Dermis microvascular lymphatic vessel endothelial cell (primary cell): ENCODE measurements at regions not wholly inside any gene's neighbourhood (a gene's known extent, or its start where the extent isn't known, plus 50 kb on each side); places are given as distances from the start of the nearest gene placed in this dataset.
"Not testable (repeated sequence)": the region's sequence is repeated elsewhere in the genome, so short reads cannot be mapped to it uniquely, and the experiment has no call there.

Experiments used
- DNase-seq, 2 donors: peaks; one replicate each; pipeline versions ENCODE4 v3.0.0 to v3.0.0-alpha.2; 2010; ENCODE audit warnings: low read depth in 2 of 2

DNA sequence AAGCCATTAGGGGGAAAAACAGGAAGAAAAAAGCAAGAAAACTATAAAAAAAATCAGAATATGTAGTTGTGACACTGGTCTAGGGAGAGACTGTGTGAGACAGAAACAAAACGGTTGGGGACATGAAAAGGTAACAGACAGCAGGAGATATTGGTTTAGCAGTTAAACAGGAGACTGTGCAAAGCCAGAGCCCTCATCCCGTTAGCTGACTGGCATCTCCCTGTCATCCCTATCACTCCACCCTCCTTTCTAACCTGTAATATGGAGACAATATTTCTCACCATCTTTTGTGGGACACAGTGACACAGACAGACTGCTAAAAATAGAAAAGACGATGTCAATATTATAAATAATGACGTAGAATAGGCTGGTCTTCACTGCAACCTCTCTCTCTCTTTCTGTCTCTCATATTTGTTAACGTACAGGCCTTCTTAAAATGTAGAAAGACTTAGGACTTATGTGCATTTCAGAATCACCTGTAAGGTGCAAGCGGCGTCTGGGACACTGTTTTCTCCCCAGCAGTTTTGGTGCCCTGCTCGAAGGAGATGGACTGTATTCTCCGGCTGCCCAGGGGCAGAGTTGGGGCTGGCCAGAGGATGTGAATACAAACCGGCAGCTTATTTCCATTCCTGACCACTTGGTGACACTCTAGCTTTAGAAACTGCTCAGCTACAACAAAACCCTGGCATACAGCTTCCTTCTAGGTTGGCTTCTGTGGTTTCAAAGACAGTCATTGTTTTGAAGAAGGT lies 190.6 kb downstream of the MAT2B start:
- peak; percentile 71 to 85 for DNase-seq

DNA sequence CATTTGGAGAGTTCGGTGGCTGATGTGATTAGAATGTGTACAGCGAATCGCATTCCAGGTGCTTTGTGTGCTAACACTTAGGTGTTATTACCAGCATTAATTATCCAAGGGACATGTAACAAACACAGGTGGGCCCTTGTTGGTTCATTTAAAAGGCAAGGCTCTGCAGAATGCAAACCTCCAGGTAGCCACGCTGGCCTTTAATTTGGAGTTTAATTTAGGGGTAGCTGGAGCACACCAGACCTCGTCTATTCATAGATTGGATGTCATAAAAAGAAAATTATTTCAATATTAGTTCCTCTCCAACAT lies 191.1 kb downstream of the MAT2B start:
- no peak for DNase-seq

DNA sequence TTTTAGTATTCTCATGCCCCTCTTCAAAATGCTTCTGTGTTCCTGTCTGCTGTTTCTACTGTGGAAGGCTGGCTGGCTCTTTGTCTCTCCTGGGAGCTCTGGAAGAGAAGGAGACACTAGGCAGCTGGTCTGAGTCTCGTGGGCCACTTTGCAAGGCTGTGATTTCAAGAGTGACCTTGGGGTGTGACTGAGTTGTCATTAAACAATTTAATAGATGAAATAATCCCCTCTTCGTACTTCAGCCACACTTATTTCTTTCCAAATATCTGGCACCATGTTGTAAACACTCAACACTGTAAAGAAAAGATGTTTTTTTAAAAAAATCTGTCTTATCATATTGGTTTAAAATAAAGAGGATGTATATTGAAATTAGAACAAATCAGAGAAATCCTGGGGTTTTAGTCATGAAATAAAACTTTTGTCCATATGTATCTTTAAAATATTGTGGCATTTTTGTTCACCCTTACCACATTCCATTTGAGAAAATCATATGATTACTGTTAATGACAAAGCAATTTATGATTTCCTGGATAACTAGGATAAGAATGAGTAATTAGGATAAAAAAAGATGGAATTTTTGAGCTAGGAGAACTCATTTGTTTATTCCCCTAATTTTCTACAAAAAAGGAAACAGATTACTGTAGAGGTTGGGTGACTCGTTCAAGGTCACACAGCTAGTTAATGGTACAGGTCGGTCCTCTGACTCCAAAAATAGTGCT lies 200.8 kb downstream of the MAT2B start:
- peak; percentile 16 to 53 for DNase-seq

DNA sequence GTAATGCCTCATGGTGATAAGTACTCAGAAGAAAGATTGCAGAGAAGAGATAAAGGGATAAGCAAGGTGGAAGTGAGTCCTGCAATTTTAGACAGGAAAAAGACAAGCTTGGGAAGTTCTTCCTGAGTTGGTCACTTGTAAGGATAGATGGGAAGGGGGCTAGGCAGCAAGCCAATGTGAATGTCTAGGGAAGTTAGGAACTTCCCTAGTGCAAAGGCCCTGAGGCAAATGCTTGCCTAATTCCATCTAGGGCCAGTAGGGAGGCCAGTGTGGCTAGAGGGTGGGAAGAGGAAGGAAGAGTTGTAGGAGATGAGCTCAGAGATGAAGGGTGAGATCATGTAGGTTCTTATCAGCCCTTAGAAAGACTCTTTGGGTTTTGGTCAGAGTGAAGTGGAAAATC lies 206.6 kb downstream of the MAT2B start:
- no peak for DNase-seq

DNA sequence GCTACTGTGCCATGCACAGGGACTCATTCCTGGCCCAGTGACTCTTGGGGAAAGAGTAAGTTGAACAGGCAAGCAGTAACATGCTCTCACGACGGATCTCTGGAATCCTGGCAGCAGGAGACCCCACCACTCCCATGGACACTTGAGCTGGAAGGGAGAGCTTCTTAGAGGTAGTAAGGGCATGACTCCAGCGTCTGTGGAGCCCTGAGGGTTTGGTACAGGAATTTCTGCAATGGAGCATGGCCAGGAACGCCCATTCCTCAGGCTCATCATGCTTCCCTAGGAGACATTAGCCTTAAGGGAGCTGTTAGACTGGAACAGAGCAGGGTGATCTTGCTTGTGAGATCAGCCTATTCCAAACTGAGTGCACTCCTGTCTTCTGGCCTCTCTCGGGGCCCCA lies 212.9 kb downstream of the MAT2B start:
- no peak for DNase-seq

DNA sequence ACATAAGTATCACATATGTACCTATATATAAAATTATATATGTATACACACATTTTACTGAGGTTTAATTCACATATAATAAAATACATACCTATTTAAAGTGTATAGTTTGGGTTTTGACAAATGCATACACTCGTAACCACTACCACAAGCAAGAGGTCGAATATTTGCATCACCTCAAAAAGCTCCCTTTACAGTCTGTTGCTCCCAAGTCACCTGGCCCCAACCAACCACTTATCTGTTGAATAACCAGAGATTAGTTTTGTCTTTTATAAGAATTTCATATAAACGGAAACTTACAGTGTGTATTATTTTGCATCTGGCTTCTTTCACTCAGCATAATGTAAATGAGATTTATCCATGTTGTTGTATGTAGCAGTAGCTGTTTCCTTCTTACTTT lies 218.9 kb downstream of the MAT2B start:
- DNase-seq: no peak

DNA sequence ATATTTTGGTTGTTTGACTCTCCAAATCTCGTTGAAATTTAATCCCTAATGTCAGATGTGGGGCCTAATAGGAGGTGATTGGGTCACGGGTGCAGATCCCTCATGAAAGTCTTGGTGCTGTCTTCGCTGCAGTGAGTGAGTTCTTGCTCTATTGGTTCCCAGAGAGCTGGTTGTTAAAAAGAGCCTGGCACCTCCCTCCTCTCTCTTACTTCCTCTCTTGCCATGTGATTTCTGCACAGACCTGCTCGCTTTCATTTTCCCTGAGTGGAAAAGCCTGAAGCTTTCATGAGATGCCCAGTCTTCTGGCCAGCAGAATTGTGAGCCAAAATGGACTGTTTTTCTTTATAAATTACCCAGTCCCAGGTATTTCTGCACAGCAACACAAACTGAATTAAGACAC lies 221.6 kb downstream of the MAT2B start:
- DNase-seq: no peak

DNA sequence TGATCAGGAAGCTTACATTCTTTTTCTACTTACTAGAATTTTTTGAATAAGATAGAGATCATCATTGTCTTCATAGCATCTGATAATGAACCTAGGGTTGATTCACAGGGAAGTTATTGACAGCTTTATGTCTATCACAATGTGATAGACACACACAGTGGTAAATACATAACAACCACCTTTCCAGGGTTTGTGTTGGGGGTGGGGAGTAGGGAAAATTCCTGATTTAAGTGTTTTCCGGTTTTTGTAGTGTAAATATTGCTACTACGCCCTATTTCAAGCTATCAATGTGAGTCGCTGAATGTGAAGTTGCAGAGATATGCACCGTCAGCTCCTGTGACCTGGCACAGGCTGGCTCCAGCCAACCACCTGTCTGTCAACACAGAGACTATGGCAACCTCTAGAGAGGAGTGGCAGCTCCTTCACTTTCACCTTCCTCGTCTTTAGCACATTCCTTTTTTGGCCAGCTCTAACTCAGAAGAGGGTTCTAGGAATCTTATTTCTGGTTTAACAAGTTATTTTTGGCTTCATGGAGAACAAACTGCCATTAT lies 224.9 kb downstream of the MAT2B start:
- DNase-seq: peak; percentile 43 to 58

DNA sequence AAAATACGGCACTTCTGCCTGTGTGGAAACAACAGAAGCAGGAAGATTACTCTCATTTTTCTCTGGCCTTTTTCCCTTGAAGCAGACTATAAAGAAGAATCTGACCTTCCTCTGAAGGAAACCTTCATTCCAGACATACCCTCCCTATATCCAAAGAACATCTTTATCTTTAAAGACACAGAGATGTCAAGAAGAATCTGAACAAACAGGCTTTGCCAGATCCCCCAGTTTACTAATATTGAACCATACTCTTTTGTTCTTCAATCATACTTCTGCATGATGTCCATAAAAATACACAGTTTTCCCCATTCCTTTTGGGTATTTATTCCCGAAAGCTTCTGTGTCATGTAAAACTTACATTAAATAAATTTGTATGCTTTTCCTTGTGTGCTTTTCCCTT lies 225.8 kb downstream of the MAT2B start:
- no peak for DNase-seq

DNA sequence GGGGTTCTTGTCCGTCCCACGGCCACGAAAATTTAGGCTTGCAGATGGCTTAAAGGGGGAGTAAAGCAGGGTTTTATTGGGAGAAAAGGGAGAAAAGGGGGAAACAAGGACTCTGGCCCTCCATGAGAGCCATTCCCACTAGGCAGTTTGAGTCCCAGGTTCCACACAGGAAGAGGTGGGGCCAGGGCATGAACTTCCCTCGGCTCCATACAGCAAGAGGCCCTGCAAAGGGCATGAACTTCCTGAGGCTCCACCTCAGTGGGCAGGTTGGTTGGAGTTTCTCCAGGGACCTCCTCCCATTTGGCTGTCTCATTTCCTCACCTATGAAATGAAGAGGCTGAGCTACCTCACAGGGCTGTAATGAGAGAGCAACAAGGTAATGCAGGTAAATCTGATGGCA lies 229.7 kb downstream of the MAT2B start:
- DNase-seq: no peak

DNA sequence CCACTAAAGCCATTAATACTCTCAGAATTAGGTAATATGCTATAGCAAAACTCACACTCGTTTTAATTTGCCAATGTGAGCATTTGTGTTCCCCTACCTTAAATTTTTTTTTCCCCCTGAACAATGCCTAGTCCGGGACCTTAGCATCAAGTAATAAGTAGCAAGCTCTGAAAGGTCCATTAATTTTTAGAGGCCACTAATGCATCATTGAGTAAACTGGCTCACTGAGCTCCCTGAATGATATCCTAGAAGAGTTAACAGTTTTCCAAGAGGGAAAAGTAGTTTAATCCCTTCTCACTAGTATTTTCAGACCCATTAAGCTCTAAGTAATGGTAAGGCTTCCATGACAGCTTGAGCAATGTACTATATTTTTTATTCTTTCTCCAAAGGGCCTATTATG lies 242.2 kb downstream of the MAT2B start:
- no peak for DNase-seq

DNA sequence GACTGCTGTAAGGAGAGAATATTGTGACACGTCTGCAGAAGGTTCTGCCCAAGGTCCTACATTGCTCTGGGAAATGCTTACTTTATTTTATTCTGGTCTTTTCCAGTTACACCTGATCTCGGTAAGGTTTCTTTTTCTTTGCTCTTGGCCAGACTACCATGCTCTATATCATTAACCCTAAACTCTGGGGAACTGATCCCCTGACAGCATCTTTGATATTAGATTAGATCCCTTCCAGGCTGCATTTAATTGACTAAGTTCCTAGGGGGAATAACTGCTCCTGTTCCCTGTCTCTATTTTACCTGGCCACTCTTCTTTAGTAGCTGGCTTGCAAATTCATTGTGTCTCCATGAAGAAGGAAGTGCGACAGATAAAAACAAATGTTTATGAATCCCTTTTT lies 243.5 kb downstream of the MAT2B start:
- no peak for DNase-seq

DNA sequence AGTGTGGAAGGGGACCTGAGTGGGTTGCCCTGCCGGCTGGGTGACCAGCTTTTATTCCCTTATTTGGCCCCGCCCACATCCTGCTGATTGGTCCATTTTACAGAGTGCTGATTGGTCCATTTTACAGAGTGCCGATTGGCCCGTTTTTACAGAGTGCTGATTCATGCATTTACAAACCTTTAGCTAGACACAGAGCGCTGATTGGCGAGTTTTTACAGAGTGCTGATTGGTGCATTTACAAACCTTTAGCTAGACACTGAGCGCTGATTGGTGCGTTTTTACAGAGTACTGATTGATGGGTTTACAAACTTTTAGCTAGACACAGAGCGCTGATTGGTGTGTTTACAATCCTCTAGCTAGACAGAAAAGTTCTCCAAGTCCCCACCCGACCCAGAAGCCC lies 245.0 kb downstream of the MAT2B start:
- DNase-seq: not testable (repeated sequence)

DNA sequence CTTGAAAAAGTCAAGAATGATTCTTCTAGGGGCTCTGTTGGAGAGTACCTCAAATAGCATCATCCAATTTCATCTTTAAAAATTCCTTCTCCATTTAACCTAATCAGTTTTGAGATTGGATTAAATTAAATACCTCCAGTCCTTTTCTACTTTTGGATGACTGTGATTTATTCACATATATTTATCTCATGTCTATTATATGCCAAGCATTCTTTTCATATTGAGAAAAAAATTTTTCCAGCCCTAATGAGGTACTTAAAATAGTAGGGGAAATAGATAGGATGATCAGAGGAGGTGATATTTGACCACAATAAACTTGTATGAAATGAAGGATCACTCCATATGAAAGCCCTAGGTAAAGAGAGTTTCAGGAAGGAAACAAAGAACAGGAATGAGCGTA lies 250.1 kb downstream of the MAT2B start:
- no peak for DNase-seq

DNA sequence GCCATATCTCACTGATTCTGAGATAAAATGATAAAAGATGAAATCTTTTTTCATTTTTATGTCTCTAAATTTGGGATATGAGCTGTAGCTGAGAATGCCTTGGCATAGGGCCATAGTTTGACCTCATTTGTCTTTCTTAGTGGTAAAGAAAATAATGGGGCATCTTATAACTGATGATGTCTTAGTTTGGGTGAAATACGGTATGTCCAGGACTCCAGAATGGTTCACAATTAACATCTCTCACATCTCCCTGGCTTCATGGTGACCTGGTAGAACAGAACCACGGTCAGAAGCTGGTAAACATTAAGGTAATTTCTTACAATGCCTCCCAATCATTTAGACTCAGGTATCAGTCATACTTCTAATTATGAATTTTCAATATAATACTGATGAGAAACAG lies 250.8 kb downstream of the MAT2B start:
- DNase-seq: no peak

DNA sequence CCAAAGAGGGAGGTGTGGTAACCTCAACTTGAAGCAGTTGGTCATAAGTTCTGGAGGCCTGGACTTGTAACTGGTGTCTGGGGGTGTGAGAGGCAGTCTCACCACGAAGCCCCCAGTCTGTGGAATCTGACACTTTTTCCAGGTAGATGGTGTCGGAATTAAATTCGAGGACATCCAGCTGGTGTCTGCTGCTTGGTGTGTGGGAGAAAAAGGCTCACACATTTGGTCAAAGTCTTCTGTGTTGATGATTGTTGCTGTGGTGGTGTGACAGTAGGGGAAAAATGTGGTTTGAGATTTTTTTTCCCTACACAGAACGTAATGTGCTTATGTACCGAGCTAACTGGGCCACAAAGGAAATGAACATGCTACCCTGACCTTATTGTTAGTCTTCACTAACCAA lies 251.9 kb downstream of the MAT2B start:
- DNase-seq: peak; percentile 35 to 42

DNA sequence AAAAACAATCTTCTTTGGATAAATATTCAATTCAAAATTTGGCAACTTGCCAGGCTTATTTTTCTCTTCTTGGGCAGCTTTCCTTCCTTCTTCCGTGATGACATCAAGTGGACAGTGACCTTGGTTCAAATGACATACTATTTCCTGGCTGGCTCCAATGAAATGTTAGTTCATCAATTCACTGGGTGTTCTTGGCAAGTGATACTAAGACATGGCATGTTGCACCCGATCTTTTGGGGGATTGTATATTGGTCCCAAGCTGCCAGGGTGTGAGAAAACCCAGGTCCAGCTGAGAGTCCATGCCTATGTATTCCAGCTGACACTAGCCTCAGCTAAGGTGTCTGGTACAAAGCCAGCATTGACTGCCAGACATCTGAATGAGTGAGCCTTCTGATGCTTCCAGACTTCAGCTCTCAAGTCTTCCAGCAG lies 252.9 kb downstream of the MAT2B start:
- peak; percentile 39 to 78 for DNase-seq

DNA sequence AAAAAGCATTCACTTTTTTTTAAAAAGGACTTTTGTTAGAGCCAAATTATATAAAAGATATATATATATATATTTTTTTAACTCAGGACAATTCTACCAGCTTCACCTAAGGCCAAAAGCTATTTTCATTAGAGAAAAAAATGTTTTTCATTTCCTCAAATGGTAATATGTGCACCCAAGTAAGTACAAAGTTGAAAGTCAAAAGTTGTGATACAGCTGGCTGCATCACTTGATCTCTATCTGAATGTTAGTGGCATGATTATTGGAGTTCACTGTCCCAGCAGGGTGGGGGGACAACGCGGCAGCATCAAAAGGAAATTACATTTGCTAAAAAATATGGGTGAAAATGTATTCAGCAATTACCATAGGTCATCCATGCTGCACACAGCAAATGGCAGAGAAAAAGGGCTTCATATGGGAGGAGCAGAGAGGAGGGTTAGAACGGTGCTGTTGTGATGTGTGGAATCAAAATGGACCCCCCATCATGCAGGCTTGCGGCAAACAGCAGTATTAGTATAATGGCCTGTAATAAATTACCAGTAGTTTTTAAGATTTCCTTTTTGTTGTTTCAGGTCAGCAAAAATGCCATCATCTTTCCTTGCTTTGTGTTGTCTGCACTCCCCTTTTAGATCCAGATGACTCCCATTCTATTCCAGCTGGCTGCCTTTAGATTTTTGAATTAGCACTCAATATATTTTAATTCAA lies 253.7 kb downstream of the MAT2B start:
- peak in 1 of 2 donors; percentile 60 for DNase-seq

DNA sequence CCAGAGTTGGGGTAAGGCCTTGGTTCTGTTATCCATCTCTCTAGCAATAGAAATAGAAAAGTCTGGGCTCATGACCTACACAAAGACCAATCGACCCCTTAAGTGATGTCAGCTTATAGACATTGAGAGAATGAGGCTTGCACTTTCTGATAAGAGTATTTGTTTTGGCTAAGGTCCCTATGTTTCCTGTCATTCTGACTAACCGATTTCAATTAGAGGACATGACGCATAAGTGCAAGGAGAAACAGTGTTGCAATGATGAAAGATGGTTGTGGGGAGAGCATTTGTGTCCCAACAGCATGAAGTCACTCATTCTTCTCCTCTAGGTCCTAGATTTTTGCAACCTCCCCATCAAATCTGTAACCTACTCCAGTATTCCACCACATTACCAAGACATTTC lies 255.1 kb downstream of the MAT2B start:
- peak; percentile 96 to 99 for DNase-seq

DNA sequence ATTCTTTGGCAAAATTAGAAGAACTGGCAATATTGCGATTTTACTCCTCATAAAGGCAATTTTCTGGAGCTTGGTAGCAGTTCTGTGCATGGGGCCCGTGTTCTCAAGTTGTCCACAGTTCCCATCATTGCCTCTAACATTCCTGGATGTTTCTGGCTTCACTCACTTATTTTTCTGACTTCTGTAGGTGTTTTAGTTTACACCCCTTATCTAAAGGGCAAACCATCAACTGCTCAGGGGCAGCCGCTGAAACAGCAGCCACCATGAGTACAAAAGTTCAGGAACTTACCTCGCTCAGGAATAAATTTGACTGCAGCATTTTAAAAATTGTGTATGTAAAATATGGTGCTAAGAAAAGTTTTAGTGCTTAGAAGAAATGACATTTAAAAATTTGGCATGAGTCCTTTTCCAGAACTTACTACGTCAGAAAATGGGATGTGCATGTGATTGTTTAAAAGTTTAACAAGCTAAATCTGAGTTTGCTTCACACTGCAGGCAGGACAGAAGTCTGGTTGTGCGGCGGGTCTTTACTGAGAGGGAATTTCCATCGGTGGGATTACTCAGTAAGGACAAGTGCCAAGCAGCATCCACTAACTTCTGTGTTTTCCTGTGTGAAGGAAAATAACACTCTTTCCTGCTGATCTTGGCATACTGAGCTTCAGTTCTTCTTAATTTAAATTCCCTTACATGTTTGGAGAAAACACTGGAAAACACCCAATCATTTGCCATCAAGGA lies 261.7 kb downstream of the MAT2B start:
- DNase-seq: peak; percentile 65 to 90

DNA sequence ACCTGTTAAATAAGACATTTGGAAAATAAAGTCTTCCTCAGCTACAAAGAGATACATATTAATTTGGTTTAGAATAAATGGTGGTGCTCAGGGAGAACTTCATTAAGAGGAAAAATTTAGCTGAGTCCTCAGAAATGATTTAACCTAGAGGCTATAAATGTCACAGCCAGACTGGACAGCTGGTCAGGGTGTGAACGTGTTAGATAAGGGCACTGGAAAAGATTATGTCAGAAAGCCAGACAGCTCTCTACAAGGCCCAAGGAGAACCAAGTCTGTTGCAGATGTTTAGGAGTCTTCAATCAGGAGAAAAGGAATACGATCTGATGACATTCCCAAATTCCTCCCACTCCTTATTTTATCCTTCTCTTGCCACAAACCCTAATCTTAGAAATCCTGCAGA lies 265.2 kb downstream of the MAT2B start:
- no peak for DNase-seq

DNA sequence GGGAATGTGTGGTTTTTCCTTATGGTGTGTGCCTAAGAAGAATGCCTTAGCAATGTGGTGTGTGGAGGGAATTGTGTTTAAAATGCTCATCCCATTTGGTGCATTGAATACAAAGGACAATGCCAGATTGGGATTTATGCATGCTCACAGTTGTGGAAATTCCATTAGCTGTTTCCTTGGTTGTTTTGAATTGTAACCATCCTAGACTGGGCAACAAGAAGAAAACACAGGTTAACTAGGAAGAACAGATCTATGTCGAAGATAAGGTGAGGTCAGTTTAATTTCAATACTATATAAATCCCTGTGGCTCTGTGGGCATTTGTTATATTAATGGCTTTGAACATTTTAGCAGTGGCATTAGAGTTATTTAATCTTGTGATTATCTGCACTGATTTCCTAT lies 266.8 kb downstream of the MAT2B start:
- DNase-seq: no peak
